Stimulated activated CD4-positive, alpha-beta T cell treated with anti-CD3 and anti-CD28 coated beads, Interleukin-4, amount 100 ng/mL, for 24 hours (primary cell): ENCODE measurements at regions not wholly inside any gene's neighbourhood (a gene's known extent, or its start where the extent isn't known, plus 50 kb on each side); places are given as distances from the start of the nearest gene placed in this dataset.

Source experiments
- DNase-seq: peaks from one replicate; pipeline ENCODE4 v3.0.0-alpha.2; 2020

DNA sequence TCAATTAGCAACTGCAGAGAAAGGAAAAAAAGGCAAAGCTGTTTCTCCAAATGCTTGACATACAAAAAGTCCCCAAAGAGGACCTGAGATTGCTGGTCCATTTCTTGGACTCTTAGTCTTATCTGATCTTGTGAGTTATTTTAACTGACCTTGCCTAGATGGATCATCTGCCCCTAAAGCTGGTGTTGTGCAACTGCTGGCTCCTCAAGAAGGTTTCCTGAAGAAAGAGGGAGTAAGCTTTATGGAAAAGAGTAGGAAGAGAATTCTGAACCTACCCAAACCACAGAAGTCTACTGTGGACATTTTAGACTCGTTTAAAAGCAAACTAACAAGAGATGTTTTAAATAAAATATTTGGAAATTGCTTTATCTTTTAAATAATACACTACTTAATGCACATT, 140.0 kb upstream of the HS3ST3A1 start:
- no peak for DNase-seq

GRCh38 chr17:13743906-13744305, 142.2 kb upstream of the HS3ST3A1 start:
- no peak for DNase-seq

- DNase-seq, result no peak
These were observed 144.7 kb upstream of the HS3ST3A1 start for GRCh38 chr17:13746404-13746803.

- DNase-seq, result no peak
These were observed 147.6 kb upstream of the HS3ST3A1 start for GRCh38 chr17:13749166-13749890.

- DNase-seq, result no peak
These were observed 148.1 kb upstream of the HS3ST3A1 start for GRCh38 chr17:13749891-13750235.

DNA sequence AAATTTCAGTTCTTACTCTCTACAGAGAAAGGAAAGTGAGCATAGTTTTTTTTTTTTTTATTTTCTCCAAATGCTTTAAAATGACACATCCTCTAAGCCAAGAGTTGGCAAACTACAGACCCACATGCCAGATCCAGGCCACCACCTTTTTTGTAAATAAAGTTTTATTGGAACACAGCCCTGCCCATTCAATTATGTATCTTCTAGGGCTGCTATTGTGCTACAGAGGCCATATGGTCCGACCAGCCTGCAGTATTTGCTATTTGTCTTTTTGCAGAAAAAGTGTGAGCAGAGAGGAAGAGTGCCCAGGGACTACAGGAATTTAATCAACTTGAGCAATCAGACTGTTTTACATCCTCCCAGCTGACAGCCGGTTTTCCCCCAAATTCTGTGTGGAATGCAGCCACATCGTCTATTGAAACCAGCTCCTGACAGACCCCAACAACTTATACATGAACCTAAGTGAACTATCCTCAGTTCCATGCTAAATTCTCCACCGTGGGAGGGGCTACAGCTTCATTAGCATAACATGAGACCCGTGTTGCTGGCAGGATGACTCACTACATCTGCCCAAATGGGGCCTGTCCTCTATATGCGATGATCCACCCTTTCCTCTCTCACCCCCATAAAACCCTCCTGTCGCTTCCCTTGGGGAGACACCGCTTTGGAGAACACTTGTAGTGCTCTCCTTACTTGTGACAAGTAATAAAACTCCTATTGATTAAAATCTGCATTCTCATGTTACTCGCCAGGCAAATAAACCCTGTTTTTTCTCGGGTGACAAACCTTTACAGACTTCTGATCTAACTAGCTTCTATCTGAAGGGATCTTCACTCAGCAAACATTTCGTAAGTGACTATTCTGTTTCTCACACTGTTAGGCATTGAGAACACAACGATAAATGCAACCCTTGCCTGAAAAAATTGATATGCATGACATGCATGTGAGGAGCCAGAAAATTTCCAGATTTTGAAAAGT, 149.4 kb upstream of the HS3ST3A1 start:
- no peak for DNase-seq

DNA sequence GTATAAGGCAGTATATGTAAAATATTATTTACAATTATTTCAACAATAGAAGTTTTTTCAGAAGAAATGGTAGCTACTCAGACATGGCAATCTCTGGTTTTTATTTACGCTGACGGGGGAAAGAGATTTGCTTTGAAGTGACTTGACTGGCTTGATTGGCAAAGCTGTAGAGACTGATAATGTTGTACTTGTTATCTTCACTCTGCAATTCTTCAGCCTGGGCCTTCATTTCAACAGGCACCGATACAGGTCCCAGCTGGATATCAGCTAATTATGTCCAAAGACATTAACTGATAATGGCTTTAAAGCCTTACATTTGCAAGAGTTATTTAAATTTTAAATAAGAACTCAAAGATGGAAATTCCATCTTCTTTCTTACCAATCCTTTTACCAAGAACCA, 151.4 kb upstream of the HS3ST3A1 start:
- DNase-seq, result no peak

DNA sequence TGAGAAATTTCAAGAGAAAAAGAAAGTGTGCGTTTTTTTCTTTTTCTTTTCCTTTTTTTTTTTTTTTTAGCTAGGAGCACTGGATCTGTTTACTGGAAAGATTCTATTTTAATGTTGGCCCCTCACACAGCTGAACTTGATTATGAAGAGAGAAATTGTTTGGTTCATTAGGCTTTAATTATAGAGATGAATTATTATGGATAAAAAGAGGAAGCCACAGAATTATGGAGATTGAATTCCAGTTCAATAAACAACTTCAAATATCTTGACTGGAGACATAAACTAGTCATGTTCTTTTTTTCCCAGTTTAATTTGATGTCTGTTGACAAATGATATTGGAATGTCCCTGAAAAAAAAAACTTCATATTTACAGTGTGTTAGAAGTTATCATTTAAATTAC, 152.0 kb upstream of the HS3ST3A1 start:
- no peak for DNase-seq

GRCh38 chr17:13755851-13756250, 154.1 kb upstream of the HS3ST3A1 start:
- no peak for DNase-seq

DNA sequence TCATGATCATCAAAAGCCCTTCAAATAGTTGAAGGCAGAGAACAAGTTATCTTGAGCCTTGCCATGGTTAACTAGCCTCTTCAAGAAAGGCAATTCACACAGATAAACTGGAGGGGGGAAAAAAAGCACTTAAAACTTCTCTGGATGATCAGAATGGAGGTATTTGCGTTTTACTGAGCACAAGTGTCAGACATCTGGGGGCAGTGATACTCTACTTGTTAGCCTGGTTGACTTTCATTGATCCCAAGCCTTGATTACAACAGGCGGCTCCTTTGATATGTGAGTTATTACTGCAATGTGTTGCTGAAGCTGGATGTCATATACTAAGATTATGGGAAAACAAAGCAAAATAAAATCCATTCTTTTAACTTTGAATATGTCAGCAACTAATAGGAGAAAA, 155.0 kb upstream of the HS3ST3A1 start:
- no peak for DNase-seq

DNA sequence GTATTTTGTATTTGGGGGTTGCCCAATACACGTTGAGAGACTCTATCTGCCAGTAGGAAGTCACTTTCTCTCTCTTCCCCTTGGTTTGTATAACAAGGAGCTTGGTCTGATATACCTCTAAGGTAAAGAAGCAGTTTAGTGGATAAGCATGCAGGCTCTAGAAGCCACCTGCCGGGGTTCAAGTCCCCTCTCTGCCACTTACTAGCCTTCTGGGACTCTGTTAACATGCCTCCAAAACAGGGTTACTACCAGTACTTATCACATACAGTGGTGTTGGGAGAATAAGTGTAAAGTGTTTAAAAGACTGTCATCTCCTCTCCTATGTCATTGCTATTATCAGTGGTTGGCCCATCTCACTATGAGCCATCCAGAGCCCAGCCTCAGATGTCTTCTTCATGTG, 156.1 kb upstream of the HS3ST3A1 start:
- DNase-seq, result no peak

GRCh38 chr17:13759518-13760335, 158.0 kb upstream of the HS3ST3A1 start:
- no peak for DNase-seq

- no peak for DNase-seq
These were observed 159.4 kb upstream of the HS3ST3A1 start for GRCh38 chr17:13761038-13761603.

GRCh38 chr17:13765701-13766100, 164.0 kb upstream of the HS3ST3A1 start:
- no peak for DNase-seq

DNA sequence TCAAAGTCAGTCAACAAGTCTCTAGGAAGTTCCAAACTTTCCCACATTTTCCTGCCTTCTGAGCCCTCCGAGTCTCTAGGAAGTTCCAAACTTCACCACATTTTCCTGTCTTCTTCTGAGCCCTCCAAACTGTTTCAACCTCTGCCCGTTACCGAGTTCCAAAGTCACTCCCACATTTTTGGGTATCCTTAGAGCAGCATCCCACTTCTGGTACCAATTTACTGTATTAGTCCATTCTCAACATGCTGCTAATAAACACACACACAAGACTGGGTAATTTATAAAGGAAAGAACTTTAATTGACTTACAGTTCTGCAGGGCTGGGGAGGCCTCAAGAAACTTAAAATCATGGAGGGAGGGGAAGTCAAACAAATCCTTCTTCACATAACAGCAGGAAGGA, 169.0 kb upstream of the HS3ST3A1 start:
- no peak for DNase-seq

DNA sequence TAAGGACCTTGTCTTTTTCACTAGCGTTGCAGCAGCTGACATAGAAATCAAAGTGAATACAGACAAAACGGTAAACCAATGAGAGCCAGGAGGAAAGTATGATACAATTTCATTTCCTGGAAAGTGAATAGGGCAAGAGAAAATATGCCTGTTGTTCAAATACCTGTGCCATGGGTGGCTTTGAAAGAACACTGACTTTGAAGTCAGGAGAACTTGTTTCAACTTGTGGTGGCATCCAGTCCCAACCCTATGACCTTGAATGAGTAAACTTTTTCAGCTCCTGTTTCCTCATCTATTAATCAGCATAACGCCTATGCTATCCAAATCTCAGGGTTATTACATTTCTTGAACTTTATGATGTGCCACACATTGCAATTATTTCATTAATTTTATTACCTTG, 173.7 kb upstream of the HS3ST3A1 start:
- no peak for DNase-seq

- DNase-seq, result no peak
These were observed 174.4 kb upstream of the HS3ST3A1 start for GRCh38 chr17:13776027-13776551.

DNA sequence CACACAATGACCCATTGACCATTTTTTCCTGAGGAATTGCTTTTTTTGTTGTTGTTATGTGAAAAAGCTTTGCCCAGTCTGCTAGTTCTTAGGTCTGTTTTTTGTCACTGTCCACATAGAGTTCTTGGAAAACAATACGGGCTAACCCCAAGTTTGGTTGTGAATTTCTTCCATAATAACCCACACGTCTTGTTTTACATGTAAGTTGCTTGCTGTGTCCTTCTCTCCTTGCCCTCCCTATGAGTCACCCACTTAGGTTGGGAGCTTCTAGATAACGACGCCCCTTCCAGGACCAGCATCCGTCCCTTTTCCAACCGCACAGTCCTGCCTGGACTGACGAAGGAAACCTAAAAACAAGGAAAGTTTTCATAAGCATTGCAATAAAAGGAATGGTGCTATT, 175.3 kb upstream of the HS3ST3A1 start:
- DNase-seq, result no peak

GRCh38 chr17:13784434-13785095, 182.8 kb upstream of the HS3ST3A1 start:
- DNase-seq, result no peak

DNA sequence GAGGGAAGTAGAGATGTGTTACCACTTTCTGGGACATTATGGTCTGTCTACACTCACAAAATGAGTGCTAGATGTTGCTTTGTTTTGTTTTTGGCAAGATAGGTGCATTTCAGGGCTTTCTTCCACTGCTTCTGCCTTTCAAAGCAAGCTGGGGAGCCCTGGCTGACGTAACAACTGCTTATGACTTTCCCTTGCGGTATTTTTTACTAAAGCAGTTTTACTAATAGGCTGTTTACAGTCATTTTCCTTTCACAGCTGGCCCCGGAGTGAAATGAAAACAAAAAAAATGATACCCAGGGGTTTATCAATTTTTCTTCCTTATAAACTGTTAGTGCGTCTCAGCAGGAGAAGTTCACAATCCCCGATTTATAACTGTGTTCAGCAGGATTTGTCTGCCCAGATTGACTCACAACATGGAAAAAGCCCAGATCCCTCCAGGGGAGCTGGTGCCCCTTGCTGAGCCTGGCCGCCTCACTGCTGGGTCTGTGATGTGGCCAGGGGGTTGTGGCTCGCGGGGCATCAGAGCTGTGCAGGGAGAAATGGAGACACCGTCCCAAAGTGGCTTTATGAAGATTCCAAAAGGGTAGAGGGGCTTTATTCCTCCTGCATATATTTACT, 184.4 kb upstream of the HS3ST3A1 start:
- DNase-seq, result no peak

GRCh38 chr17:13787636-13788035, 185.9 kb upstream of the HS3ST3A1 start:
- DNase-seq, result no peak

DNA sequence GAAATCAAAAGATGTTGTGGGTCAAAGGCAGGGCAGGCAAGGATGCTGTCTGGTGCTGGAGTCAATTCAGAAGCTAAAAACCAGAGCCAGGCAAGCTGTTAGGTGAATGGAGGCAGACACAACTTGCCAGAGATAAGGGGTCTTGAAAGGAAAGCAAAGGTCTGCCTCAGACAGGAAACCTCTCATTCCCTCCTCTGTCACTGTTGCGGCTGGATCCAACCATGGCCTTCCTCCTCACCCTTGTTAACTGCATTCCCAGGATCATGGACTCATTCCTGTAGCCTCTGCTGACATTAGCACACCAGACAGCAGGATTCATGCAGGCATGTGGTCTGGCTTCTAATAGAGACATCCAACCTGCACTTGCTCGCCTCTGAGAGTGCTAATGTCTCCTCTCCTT, 186.7 kb upstream of the HS3ST3A1 start:
- DNase-seq, result no peak
